ENCODE measurements at regions not wholly inside any gene's neighbourhood (a gene's known extent, or its start where the extent isn't known, plus 50 kb on each side); places are given as distances from the start of the nearest gene placed in this dataset.

DNA sequence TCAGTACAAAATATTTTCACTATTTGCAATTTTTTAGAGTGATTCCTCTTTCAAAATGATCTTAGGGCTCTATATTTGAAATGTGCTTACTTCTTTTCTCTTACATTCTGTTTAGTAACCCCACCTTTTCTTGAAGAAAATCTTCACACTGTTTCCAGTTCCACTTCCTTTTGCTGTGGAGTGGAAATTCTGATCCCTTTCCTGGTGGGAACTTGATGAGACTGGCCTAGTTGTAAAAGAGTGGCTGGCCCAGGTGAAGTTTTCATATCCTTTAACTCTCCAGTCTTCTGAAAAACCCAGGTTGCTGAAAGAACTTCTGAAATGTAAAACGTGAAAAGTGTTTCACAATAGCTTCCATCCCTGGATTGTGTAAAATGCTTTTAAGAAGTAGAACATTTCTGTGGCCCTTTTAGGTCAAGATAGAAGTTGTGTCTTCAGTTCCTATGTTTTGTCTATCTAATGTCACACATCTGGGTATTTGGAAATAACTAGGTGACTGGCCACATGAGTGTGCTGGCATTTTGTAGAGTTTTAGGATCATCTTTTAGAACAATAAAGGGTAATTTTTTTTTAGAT lies 84.8 kb upstream of the LRIG1 start:
- H3K9me3 ChIP-seq: no peaks in the 10 kb centered on the region
- no peaks in the 10 kb centered on the region for H3K27me3 ChIP-seq
- H3K4me3 ChIP-seq: no peak overlapping the region
- H3K4me1 ChIP-seq: no peaks in the 10 kb centered on the region
- DNase-seq: no peak
- intact Hi-C loops (cut with DNase I; ENCODE audit: low total_unique reads): loop anchor here (10.0 kb wide), 1 partner anchor 1581 kb away; no protein-coding TSS in a partner anchor
- TF ChIP-seq, protein P1, sequence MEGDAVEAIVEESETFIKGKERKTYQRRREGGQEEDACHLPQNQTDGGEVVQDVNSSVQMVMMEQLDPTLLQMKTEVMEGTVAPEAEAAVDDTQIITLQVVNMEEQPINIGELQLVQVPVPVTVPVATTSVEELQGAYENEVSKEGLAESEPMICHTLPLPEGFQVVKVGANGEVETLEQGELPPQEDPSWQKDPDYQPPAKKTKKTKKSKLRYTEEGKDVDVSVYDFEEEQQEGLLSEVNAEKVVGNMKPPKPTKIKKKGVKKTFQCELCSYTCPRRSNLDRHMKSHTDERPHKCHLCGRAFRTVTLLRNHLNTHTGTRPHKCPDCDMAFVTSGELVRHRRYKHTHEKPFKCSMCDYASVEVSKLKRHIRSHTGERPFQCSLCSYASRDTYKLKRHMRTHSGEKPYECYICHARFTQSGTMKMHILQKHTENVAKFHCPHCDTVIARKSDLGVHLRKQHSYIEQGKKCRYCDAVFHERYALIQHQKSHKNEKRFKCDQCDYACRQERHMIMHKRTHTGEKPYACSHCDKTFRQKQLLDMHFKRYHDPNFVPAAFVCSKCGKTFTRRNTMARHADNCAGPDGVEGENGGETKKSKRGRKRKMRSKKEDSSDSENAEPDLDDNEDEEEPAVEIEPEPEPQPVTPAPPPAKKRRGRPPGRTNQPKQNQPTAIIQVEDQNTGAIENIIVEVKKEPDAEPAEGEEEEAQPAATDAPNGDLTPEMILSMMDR (IDR thresholded peaks at IDR 0.05): no peak
- H3K36me3 ChIP-seq: no peaks in the 10 kb centered on the region
- H3K27ac ChIP-seq: no peak overlapping the region

DNA sequence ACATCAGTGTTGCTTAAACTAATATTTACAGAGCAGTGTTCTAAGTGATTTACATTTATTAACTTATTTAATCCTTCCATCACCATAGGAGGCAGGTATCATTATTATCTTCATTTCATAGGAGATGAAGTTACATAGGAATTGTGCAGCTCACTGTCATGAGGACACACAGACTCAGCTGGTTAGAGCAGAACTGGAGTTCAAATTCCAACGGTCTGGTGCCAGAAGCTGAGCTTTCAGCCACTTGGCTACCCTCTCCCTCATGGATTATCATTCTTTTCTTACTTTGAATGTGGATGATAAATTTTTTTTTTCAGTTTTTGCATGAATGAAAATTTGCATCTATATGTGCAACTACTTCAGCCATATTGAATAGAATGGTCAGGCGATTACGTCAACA lies 86.0 kb upstream of the LRIG1 start:
- TF ChIP-seq, protein P1 (IDR thresholded peaks at IDR 0.05): no peak
- intact Hi-C loops (cut with DNase I; ENCODE audit: low total_unique reads): loop anchor here (10.0 kb wide), 1 partner anchor 1582 kb away; no protein-coding TSS in a partner anchor
- Histone ChIP-seq H3K36me3 (no peaks in the 10 kb centered on the region), H3K27ac (no peak overlapping the region), H3K4me1 (peaks cover 0 to 8% (median 0%) of the 10 kb centered on the region in 4 donors), H3K9me3 (no peaks in the 10 kb centered on the region), H3K4me3 (no peak overlapping the region), H3K27me3 (no peaks in the 10 kb centered on the region)
- DNase-seq: no peak

DNA sequence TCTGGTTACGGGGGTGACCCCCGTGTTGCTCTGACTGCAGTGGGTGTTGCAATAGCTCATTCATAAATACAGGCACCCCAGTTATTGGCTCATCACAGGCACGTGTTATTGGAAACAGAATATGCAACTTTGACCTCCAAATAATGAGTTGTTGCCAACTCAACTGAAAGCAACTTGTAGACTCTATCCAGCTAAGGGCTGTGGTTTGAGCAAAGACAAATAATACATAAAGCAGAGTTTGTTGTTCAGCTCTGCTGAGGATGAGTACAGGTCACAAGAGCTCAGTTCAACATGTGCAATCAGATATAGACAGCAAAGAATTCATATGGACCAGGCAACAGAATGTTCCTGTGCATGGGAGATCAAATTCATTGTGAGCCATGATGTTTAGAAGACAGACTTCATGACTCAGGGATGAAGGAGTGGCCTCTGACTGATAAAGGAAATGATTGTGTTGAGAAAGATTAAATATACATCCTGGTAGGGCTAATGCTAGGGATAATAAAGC lies 87.6 kb upstream of the LRIG1 start:
- Histone ChIP-seq H3K9me3 (no peaks in the 10 kb centered on the region), H3K4me1 (peaks cover 0 to 23% (median 6%) of the 10 kb centered on the region in 4 donors), H3K27me3 (no peaks in the 10 kb centered on the region), H3K36me3 (no peaks in the 10 kb centered on the region), H3K27ac (no peak overlapping the region), H3K4me3 (no peak overlapping the region)
- intact Hi-C loops (cut with DNase I; ENCODE audit: low total_unique reads): loop anchor here (10.0 kb wide), 1 partner anchor 1584 kb away; no protein-coding TSS in a partner anchor
- TF ChIP-seq, protein P1 (IDR thresholded peaks at IDR 0.05): no peak
- DNase-seq: no peak

DNA sequence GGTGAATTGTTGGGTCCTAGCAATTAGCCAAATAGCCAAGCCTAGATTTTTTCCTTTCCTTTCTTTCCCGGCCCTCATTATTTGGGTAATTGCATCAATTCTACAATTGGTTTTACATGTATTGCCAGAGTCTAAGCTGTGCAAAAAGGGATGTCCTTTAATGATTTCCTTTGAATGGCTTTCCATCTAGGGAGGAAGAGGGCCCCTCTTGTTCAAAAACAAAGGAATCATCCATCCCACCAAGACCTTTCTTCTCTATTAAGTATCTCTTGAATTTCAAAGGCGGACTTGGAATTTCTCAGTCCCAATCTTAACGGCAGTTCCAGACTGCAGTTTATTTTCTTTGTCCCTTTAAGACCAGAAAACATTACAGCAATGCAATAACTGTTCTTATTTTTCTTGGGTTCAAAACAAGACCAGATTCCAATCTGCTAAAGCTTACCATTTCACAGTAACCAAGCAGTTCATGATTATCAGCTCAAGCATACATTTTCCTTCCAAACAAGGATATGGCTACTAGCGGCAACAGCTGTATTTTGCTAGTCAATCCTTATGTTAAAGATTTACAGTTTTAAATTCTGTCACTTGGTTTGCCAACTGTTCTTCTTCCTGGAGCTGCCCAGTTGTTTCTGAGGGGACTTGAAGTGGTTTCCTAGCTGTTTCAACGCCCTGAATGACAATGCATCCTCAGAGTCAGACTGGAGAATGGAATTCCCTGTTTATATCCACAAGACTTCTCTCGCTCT lies 91.4 kb upstream of the LRIG1 start:
- DNase-seq: no peak
- Histone ChIP-seq H3K27ac (peak overlapping the region; percentile 63 to 67), H3K36me3 (no peaks in the 10 kb centered on the region), H3K9me3 (no peaks in the 10 kb centered on the region), H3K4me3 (peak overlapping the region; percentile 31 to 32), H3K27me3 (no peaks in the 10 kb centered on the region), H3K4me1 (peaks cover 0 to 41% (median 18%) of the 10 kb centered on the region in 4 donors)
- TF ChIP-seq, protein P1 (IDR thresholded peaks at IDR 0.05): no peak
- intact Hi-C loops (cut with DNase I; ENCODE audit: low total_unique reads): no loop called here

DNA sequence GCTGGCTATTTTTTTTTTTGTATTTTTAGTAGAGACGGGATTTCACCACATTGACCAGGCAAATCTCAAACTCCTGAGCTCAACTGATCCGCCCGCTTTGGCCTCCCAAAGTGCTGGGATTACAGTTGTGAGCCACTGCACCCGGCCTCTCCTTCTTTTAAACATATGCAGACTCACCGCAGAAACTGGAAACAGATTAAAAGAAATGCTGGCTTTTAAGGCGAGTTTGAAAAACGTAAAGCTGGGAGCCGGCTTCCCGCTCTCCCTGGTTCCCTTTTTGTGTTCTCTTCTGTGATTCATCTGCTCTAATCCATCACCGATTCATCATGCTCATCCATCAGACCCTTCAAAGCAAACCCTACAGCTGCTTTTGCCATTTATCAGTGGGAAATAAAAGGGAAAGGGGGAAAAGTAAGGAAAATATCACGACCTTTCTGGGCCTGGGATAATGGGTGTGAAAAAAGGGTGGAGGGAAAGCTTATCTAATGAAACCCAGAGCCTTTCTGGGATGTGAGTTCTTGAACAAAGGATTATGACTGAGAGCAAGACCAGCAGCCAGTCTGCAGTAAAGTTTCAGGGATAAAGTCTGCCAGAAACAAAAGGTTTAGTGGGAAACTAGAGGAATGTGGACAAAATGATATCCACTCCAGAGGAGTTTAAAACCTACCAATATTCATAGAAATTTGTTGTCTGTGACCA lies 92.3 kb upstream of the LRIG1 start:
- Histone ChIP-seq H3K4me3 (peak overlapping the region; percentile 31 to 32), H3K36me3 (no peaks in the 10 kb centered on the region), H3K9me3 (no peaks in the 10 kb centered on the region), H3K27me3 (no peaks in the 10 kb centered on the region), H3K4me1 (peaks cover 0 to 49% (median 22%) of the 10 kb centered on the region in 4 donors), H3K27ac (peak overlapping the region; percentile 63 to 67)
- TF ChIP-seq, protein P1 (IDR thresholded peaks at IDR 0.05): no peak
- intact Hi-C loops (cut with DNase I; ENCODE audit: low total_unique reads): no loop called here
- DNase-seq: no peak
